ENCODE measurements at regions not wholly inside any gene's neighbourhood (a gene's known extent, or its start where the extent isn't known, plus 50 kb on each side); places are given as distances from the start of the nearest gene placed in this dataset.

GRCh38 chr13:53379485-53379884 is 350.9 kb downstream of the OLFM4 start:
- TF ChIP-seq CTCF (conservative IDR thresholded peaks at IDR 0.05; ENCODE audit: low read depth, low read length) (no peak), EZH2 (IDR thresholded peaks at IDR 0.05; ENCODE audit: borderline replicate concordance, low read depth, low read length, poor library complexity, severe bottlenecking) (no peak)

All from A673 (cell line).